MCF 10A (cell line): ENCODE measurements at regions not wholly inside any gene's neighbourhood (a gene's known extent, or its start where the extent isn't known, plus 50 kb on each side); places are given as distances from the start of the nearest gene placed in this dataset.
"Not testable (repeated sequence)": the region's sequence is repeated elsewhere in the genome, so short reads cannot be mapped to it uniquely, and the experiment has no call there.

ENCODE experiments used
- BruUV-seq: library from RNA; stranded (reverse); fragments of 400-500 nt; replicated peaks from 2 replicates; lab custom pipeline; 2021; lab: Mats Ljungman, UMichigan
- CTCF ChIA-PET: fragments of 300-600 bp; sonication (Branson Sonifier 250); formaldehyde crosslinking; extraction: SDS; loops from one replicate; lab custom pipeline; 2021; ENCODE audit warnings: antibody characterized with exemption, inconsistent platforms; lab: Yijun Ruan, JAX
- POLR2A ChIA-PET: fragments of 300-600, 350-650 bp; sonication (Branson Sonifier 250); formaldehyde crosslinking; extraction: SDS; loops from one replicate; lab custom pipeline; 2020; ENCODE audit warnings: antibody characterized with exemption, inconsistent platforms; lab: Yijun Ruan, JAX
- DNase-seq: peaks from one replicate; pipeline ENCODE4 v3.0.0-alpha.2; 2018; ENCODE audit not compliant: unreplicated experiment
- H3K27ac Mint-ChIP-seq: one replicate; pipeline ENCODE4 v1.8.0; 2022; ENCODE audit warnings: mild to moderate bottlenecking, low read depth, mixed read lengths; ENCODE audit not compliant: unreplicated experiment
- H3K27me3 Mint-ChIP-seq: one replicate; pipeline ENCODE4 v1.8.0; 2022; ENCODE audit warnings: mixed read lengths; ENCODE audit not compliant: insufficient read depth, unreplicated experiment
- H3K36me3 Mint-ChIP-seq: one replicate; pipeline ENCODE4 v1.8.0; 2022; ENCODE audit warnings: mild to moderate bottlenecking, moderate library complexity, mixed read lengths; ENCODE audit not compliant: insufficient read depth, unreplicated experiment
- H3K4me1 Mint-ChIP-seq: one replicate; pipeline ENCODE4 v1.8.0; 2022; ENCODE audit warnings: mixed read lengths; ENCODE audit not compliant: insufficient read depth, unreplicated experiment
- H3K4me3 Mint-ChIP-seq: one replicate; pipeline ENCODE4 v1.8.0; 2022; ENCODE audit warnings: mild to moderate bottlenecking, moderate library complexity, mixed read lengths; ENCODE audit not compliant: unreplicated experiment
- H3K9me3 Mint-ChIP-seq: one replicate; pipeline ENCODE4 v1.8.0; 2022; ENCODE audit warnings: mixed read lengths; ENCODE audit not compliant: unreplicated experiment
- CTCF ChIP-seq: fragments of 200-600 bp; IDR thresholded peaks from one replicate; pipeline ENCODE4 v1.8.0; 2022; ENCODE audit warnings: antibody characterized with exemption, mild to moderate bottlenecking; ENCODE audit not compliant: unreplicated experiment
- intact Hi-C: fragments of 100-400 bp; cut with micrococcal nuclease; formaldehyde crosslinking; loops from 2 replicates; pipeline ENCODE4 v1.14.1; 2022

GRCh38 chr1:170426596-170426995 is 105.4 kb upstream of the GORAB start:
- no peaks in the 10 kb centered on the region for H3K4me1 Mint-ChIP-seq
- no peak overlapping the region for H3K4me3 Mint-ChIP-seq
- H3K27me3 Mint-ChIP-seq: no peaks in the 10 kb centered on the region
- intact Hi-C loops: no loop called here
- no peak for TF ChIP-seq CTCF
- no peak overlapping the region for H3K27ac Mint-ChIP-seq
- no TSS peak for BruUV-seq
- H3K36me3 Mint-ChIP-seq: no peaks in the 10 kb centered on the region
- ChIA-PET CTCF (interaction anchor here (0.6 to 0.7 kb wide), 3 partner anchors 59 to 891 kb away, joined by 3 to 5 read pairs (median 4); no protein-coding TSS in a partner anchor), POLR2A (no interaction called here)
- DNase-seq: no peak
- H3K9me3 Mint-ChIP-seq: peaks cover 6% of the 10 kb centered on the region

GRCh38 chr1:170427002-170427401 is 105.0 kb upstream of the GORAB start:
- H3K4me3 Mint-ChIP-seq, intact Hi-C loops: not testable (repeated sequence)
- CTCF ChIA-PET: interaction anchor here (0.6 kb wide), 2 partner anchors 817 to 891 kb away, joined by 3 to 4 read pairs; no protein-coding TSS in a partner anchor

GRCh38 chr1:170436928-170437327 is 95.0 kb upstream of the GORAB start:
- POLR2A ChIA-PET: no interaction called here
- no peak for TF ChIP-seq CTCF
- no peaks in the 10 kb centered on the region for H3K36me3 Mint-ChIP-seq
- DNase-seq: no peak
- no peaks in the 10 kb centered on the region for H3K9me3 Mint-ChIP-seq
- no peak overlapping the region for H3K27ac Mint-ChIP-seq
- intact Hi-C loops: loop anchor here (1.0 to 5.0 kb wide), 2 partner anchors 328 to 490 kb away; no protein-coding TSS in a partner anchor
- no peaks in the 10 kb centered on the region for H3K4me1 Mint-ChIP-seq
- H3K27me3 Mint-ChIP-seq: no peaks in the 10 kb centered on the region
- H3K4me3 Mint-ChIP-seq: no peak overlapping the region
- no TSS peak for BruUV-seq
- CTCF ChIA-PET: interaction anchor here (0.6 to 0.7 kb wide), 2 partner anchors 34 to 540 kb away, joined by 3 read pairs; no protein-coding TSS in a partner anchor

More at GRCh38 chr1:170427002-170427401, 105.0 kb upstream of the GORAB start:
- H3K36me3 Mint-ChIP-seq, H3K4me1 Mint-ChIP-seq, H3K27me3 Mint-ChIP-seq, POLR2A ChIA-PET, H3K27ac Mint-ChIP-seq, DNase-seq, BruUV-seq, H3K9me3 Mint-ChIP-seq: not testable (repeated sequence)

- Mint-ChIP-seq H3K9me3 (no peaks in the 10 kb centered on the region), H3K4me3 (no peak overlapping the region), H3K27me3 (no peaks in the 10 kb centered on the region), H3K27ac (peak overlapping the region; percentile 47), H3K4me1 (peaks cover 13% of the 10 kb centered on the region), H3K36me3 (no peaks in the 10 kb centered on the region)
- ChIA-PET CTCF (interaction anchor here (0.6 to 1.2 kb wide), 3 partner anchors 10 to 517 kb away, joined by 3 to 5 read pairs (median 3); no protein-coding TSS in a partner anchor), POLR2A (no interaction called here)
- TF ChIP-seq CTCF: no peak
- DNase-seq: peak; percentile 57
- intact Hi-C loops: no loop called here
- no TSS peak for BruUV-seq
Measured at GRCh38 chr1:170445096-170445495, 86.9 kb upstream of the GORAB start.
